Activated CD4-positive, alpha-beta T cell treated with anti-CD3 and anti-CD28 coated beads, Interleukin-2, amount 10 ng/mL, durations not matched to agents 24 days and 14 days (primary cell): ENCODE measurements at regions not wholly inside any gene's neighbourhood (a gene's known extent, or its start where the extent isn't known, plus 50 kb on each side); places are given as distances from the start of the nearest gene placed in this dataset.

Source experiments
- DNase-seq: peaks from one replicate; pipeline ENCODE4 v3.0.0; 2022
- H3K27ac Mint-ChIP-seq: one replicate; pipeline ENCODE4 v1.8.0; 2022; ENCODE audit warnings: mild to moderate bottlenecking, mixed read lengths
- H3K27me3 Mint-ChIP-seq: one replicate; pipeline ENCODE4 v1.8.0; 2022; ENCODE audit warnings: mixed read lengths
- H3K36me3 Mint-ChIP-seq: one replicate; pipeline ENCODE4 v1.8.0; 2022; ENCODE audit warnings: low read depth, mild to moderate bottlenecking, mixed read lengths
- H3K4me1 Mint-ChIP-seq: one replicate; pipeline ENCODE4 v1.8.0; 2021; ENCODE audit warnings: mixed read lengths
- H3K4me3 Mint-ChIP-seq: one replicate; pipeline ENCODE4 v1.8.0; 2022; ENCODE audit warnings: mild to moderate bottlenecking, moderate library complexity, mixed read lengths
- H3K9me3 Mint-ChIP-seq: one replicate; pipeline ENCODE4 v1.8.0; 2021; ENCODE audit warnings: mixed read lengths
- intact Hi-C: fragments of 100-400 bp; cut with micrococcal nuclease; formaldehyde crosslinking; loops from one replicate; pipeline ENCODE4 v1.15.1; 2023

- Mint-ChIP-seq H3K36me3 (peaks cover 8% of the 10 kb centered on the region), H3K4me1 (peaks cover 4% of the 10 kb centered on the region), H3K4me3 (no peak overlapping the region), H3K27ac (no peak overlapping the region), H3K9me3 (peaks cover 13% of the 10 kb centered on the region), H3K27me3 (no peaks in the 10 kb centered on the region)
- DNase-seq, result no peak
- intact Hi-C loops, result no loop called here
Measured at GRCh38 chr21:28791595-28792282, 200.9 kb downstream of the LTN1 start.

- intact Hi-C loops, result no loop called here
- no peaks in the 10 kb centered on the region for H3K27me3 Mint-ChIP-seq
- DNase-seq, result no peak
- H3K9me3 Mint-ChIP-seq, result peaks cover 21% of the 10 kb centered on the region
- no peak overlapping the region for H3K4me3 Mint-ChIP-seq
- peaks cover 4% of the 10 kb centered on the region for H3K4me1 Mint-ChIP-seq
- no peak overlapping the region for H3K27ac Mint-ChIP-seq
- peaks cover 14% of the 10 kb centered on the region for H3K36me3 Mint-ChIP-seq
Measured at GRCh38 chr21:28790335-28790734, 202.3 kb downstream of the LTN1 start.

- Mint-ChIP-seq H3K4me3 (no peak overlapping the region), H3K4me1 (peaks cover 4% of the 10 kb centered on the region), H3K9me3 (peaks cover 27% of the 10 kb centered on the region), H3K36me3 (peaks cover 20% of the 10 kb centered on the region), H3K27ac (no peak overlapping the region), H3K27me3 (no peaks in the 10 kb centered on the region)
- no peak for DNase-seq
- intact Hi-C loops, result no loop called here
Measured at GRCh38 chr21:28789523-28789922, 203.2 kb downstream of the LTN1 start.

- Mint-ChIP-seq H3K27ac (no peak overlapping the region), H3K9me3 (peaks cover 27% of the 10 kb centered on the region), H3K4me1 (peaks cover 4% of the 10 kb centered on the region), H3K4me3 (no peak overlapping the region), H3K27me3 (no peaks in the 10 kb centered on the region), H3K36me3 (peaks cover 20% of the 10 kb centered on the region)
- intact Hi-C loops, result no loop called here
- no peak for DNase-seq
Measured at GRCh38 chr21:28788030-28788429, 204.6 kb downstream of the LTN1 start.

- Mint-ChIP-seq H3K4me3 (no peak overlapping the region), H3K27ac (no peak overlapping the region), H3K36me3 (peaks cover 22% of the 10 kb centered on the region), H3K27me3 (no peaks in the 10 kb centered on the region), H3K9me3 (peaks cover 34% of the 10 kb centered on the region), H3K4me1 (no peaks in the 10 kb centered on the region)
- no peak for DNase-seq
- intact Hi-C loops, result no loop called here
Measured at GRCh38 chr21:28783641-28784185, 209.0 kb downstream of the LTN1 start.

GRCh38 chr21:28781602-28782276, 210.9 kb downstream of the LTN1 start:
- Mint-ChIP-seq H3K4me1 (peaks cover under 1% of the 10 kb centered on the region), H3K27ac (no peak overlapping the region), H3K9me3 (peaks cover 25% of the 10 kb centered on the region), H3K4me3 (no peak overlapping the region), H3K36me3 (peaks cover 31% of the 10 kb centered on the region), H3K27me3 (no peaks in the 10 kb centered on the region)
- DNase-seq, result no peak
- intact Hi-C loops, result no loop called here

GRCh38 chr21:28779914-28780313, 212.8 kb downstream of the LTN1 start:
- intact Hi-C loops, result loop anchor here (5.0 to 10.0 kb wide), 3 partner anchors 165 to 455 kb away; partner anchors contain the start of gene LTN1
- peaks cover 26% of the 10 kb centered on the region for H3K36me3 Mint-ChIP-seq
- peaks cover 13% of the 10 kb centered on the region for H3K9me3 Mint-ChIP-seq
- H3K27me3 Mint-ChIP-seq, result no peaks in the 10 kb centered on the region
- H3K27ac Mint-ChIP-seq, result no peak overlapping the region
- DNase-seq, result no peak
- no peak overlapping the region for H3K4me3 Mint-ChIP-seq
- H3K4me1 Mint-ChIP-seq, result peaks cover 15% of the 10 kb centered on the region

GRCh38 chr21:28776251-28776650, 216.4 kb downstream of the LTN1 start:
- intact Hi-C loops, result loop anchor here (5.0 to 10.0 kb wide), 3 partner anchors 169 to 459 kb away; partner anchors contain the start of gene LTN1

GRCh38 chr21:28775071-28775470, 217.6 kb downstream of the LTN1 start:
- H3K9me3 Mint-ChIP-seq, result peaks cover 14% of the 10 kb centered on the region
- H3K4me1 Mint-ChIP-seq, result peaks cover 30% of the 10 kb centered on the region
- peak overlapping the region; percentile 1 for H3K27ac Mint-ChIP-seq
- peak overlapping the region; percentile 6 for H3K4me3 Mint-ChIP-seq
- H3K36me3 Mint-ChIP-seq, result peaks cover 32% of the 10 kb centered on the region
- DNase-seq, result no peak
- intact Hi-C loops, result loop anchor here (1.0 to 10.0 kb wide), 4 partner anchors 57 to 460 kb away; partner anchors contain the start of gene LTN1
- no peaks in the 10 kb centered on the region for H3K27me3 Mint-ChIP-seq

More at GRCh38 chr21:28776251-28776650, 216.4 kb downstream of the LTN1 start:
- no peak for DNase-seq
- Mint-ChIP-seq H3K27me3 (no peaks in the 10 kb centered on the region), H3K36me3 (peaks cover 26% of the 10 kb centered on the region), H3K27ac (no peak overlapping the region), H3K4me3 (no peak overlapping the region), H3K4me1 (peaks cover 20% of the 10 kb centered on the region), H3K9me3 (peaks cover 11% of the 10 kb centered on the region)

- H3K27ac Mint-ChIP-seq, result no peak overlapping the region
- peaks cover 40% of the 10 kb centered on the region for H3K4me1 Mint-ChIP-seq
- intact Hi-C loops, result loop anchor here (10.0 kb wide), 2 partner anchors 172 to 462 kb away; no protein-coding TSS in a partner anchor
- no peaks in the 10 kb centered on the region for H3K27me3 Mint-ChIP-seq
- peaks cover 31% of the 10 kb centered on the region for H3K36me3 Mint-ChIP-seq
- no peak for DNase-seq
- peaks cover 14% of the 10 kb centered on the region for H3K9me3 Mint-ChIP-seq
- no peak overlapping the region for H3K4me3 Mint-ChIP-seq
Measured at GRCh38 chr21:28773036-28773435, 219.6 kb downstream of the LTN1 start.

- Mint-ChIP-seq H3K4me3 (no peak overlapping the region), H3K4me1 (peaks cover 44% of the 10 kb centered on the region), H3K27ac (no peak overlapping the region), H3K36me3 (peaks cover 30% of the 10 kb centered on the region), H3K27me3 (no peaks in the 10 kb centered on the region), H3K9me3 (peaks cover 22% of the 10 kb centered on the region)
- no peak for DNase-seq
- intact Hi-C loops, result loop anchor here (10.0 kb wide), 2 partner anchors 173 to 463 kb away; no protein-coding TSS in a partner anchor
Measured at GRCh38 chr21:28771790-28772501, 220.7 kb downstream of the LTN1 start.

GRCh38 chr21:28770867-28771661, 221.6 kb downstream of the LTN1 start:
- Mint-ChIP-seq H3K9me3 (peaks cover 29% of the 10 kb centered on the region), H3K4me1 (peaks cover 37% of the 10 kb centered on the region), H3K27ac (peak overlapping the region; percentile 42), H3K36me3 (peaks cover 30% of the 10 kb centered on the region), H3K27me3 (no peaks in the 10 kb centered on the region), H3K4me3 (no peak overlapping the region)
- intact Hi-C loops, result loop anchor here (10.0 kb wide), 2 partner anchors 174 to 464 kb away; no protein-coding TSS in a partner anchor
- no peak for DNase-seq

GRCh38 chr21:28769683-28770082, 223.0 kb downstream of the LTN1 start:
- peaks cover 28% of the 10 kb centered on the region for H3K4me1 Mint-ChIP-seq
- H3K9me3 Mint-ChIP-seq, result peaks cover 34% of the 10 kb centered on the region
- H3K36me3 Mint-ChIP-seq, result peaks cover 31% of the 10 kb centered on the region
- H3K27ac Mint-ChIP-seq, result no peak overlapping the region
- intact Hi-C loops, result loop anchor here (5.0 to 10.0 kb wide), 3 partner anchors 118 to 465 kb away; a partner anchor contains a TSS
- H3K4me3 Mint-ChIP-seq, result no peak overlapping the region
- H3K27me3 Mint-ChIP-seq, result no peaks in the 10 kb centered on the region
- DNase-seq, result no peak
